NCI-H460 (cell line): ENCODE measurements at regions not wholly inside any gene's neighbourhood (a gene's known extent, or its start where the extent isn't known, plus 50 kb on each side); places are given as distances from the start of the nearest gene placed in this dataset.

Experiments used
- DNase-seq: peaks from one replicate; pipeline ENCODE4 v3.0.0-alpha.2; 2016; ENCODE audit warnings: low read depth; ENCODE audit errors: extremely low read depth

DNA sequence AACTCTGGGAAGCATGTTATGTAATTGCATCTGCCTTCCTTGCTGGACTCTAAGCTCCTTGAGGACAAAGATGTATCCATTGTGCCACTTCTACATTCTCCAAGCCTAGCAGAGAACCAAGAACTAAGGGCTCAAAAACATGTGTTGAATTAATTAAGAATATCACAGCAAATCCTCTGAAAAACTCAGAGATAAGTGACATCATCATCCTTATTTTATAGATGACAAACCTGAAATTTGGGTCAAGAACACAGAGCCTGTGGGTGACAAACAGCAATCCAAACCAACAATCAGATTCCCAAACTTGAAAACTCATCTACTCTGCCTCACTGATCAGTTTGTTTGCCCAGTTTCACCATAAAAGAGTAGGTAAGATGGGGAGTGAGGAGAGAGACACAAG lies 503.6 kb upstream of the LRRN3 start:
- no peak for DNase-seq

DNA sequence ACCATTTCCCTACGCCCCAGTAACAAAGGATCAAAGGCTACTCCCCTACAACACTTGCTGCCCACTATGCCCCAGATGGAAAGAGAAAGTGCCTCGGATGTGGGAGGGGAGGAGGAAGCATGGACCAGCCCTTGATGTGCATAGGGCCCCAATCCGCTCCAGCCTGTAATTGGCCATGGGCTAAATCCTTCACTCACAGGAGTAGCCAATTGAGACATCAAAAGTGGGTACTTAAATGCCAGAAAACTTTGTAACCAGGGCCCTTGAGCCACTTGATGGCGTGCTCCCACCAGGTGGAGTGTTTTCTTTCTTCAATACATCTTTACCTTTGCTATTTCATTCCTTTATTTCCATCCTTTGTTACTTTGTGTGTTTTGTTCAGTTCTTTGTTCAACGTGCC lies 500.5 kb upstream of the LRRN3 start:
- no peak for DNase-seq

DNA sequence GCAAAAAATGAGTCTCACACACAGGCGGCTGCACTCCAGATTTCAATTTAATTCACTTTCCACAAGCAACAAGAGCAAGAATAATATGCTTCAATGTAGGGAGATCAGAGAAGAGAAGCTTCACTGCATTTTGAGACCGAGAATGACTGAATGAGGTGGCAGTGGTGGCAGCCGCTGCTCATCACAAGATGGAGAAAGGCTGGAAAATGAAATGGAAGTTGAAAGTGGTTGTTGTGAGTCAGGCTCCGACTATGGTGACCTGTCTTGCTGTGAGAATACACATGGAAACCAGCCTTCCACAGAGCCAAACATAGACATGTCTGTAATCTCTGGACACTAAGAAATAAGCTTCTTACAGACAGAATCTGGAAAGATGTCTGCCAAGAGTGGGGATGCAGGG lies 499.6 kb upstream of the LRRN3 start:
- DNase-seq, result no peak

DNA sequence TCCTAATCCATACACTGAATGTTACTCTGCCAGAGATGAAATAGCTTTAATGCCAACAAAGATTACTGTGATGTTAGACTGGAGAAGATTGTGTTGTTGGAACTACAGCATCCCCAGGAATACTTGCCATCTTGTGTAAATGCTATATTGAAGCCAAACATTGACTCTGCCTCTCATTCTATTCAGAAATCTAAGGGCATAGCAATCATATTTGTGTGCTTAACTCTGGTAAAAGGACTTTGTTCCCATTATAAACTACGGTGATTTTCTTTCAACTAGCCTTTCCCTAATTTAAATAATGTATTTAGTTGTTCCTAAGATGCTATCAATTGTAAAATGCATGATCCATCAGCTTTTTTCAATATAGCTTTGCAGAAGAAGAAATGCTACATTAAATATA lies 498.4 kb upstream of the LRRN3 start:
- no peak for DNase-seq

DNA sequence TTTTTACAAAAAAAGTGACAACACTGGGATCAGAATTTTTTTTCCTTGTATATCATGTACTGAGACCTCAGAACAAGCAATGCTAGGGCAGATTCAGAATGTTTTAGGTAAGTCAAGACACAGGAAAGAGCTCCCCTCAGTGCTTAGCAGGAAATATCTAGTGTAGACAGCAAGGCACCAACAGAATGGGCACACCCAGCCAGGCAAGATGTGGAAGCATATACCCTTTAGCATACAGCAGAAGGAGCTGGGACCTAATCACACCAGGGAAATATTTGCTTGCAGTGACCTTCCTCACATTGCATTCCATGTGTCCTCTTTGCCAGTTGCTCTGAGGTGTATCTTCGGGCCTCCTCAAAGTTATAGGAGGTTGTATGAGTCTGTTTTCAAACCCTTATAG lies 497.6 kb upstream of the LRRN3 start:
- DNase-seq, result no peak

DNA sequence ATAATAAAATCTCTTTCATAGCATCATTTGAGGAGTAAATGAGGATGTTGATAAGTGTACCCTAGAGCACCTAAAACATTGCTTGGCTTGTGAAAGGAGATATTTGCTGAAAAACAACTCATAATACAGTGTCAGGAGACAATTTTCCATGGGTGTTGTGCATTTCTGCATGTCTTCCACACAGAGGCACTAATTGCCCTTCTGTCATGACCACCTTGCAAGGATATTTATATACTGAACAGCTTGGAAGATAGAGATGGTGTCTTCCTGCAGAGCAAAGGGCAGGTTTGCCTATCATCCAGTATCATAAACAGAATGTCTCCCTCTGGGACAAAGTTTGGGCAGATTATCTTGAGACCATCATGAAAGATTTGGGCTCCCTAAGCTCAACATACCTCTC lies 495.2 kb upstream of the LRRN3 start:
- DNase-seq, result no peak

DNA sequence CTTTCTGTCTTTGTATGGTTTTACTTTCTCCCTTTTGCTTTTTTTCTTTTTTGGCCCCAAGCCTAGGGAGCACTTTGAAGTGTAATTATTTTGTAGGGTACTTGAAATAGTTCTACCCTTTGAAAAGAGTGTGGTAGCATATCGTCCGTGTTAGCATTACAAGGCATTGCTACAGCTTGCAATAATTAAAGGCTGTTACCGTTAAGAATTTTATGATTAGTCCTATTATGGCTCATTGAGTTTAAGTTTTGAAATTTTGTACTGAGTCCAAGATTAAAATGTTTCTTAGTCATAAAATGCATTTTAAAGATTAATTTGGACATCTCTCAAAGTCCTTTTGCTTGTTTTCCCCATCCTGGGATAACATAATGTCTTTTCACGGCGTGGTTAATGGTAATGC lies 490.0 kb upstream of the LRRN3 start:
- DNase-seq, result no peak

DNA sequence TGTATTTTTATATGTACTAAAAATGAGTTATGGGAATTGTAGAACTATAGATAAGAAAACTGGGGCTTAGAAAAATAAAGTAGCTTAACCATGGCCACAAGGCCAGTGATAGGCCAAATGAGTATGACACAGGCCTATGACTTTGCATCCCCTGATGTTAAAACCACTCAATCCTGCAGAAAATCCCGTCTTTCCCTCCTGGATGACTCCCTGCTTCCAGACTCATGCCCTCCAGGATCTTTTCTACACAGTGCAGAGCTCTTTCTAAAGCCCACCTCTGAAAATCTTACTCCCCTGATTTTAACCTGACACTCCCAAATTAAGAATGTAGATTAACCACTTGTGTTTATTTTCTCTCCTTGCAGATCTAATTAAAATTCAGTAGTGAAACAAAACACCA lies 489.2 kb upstream of the LRRN3 start:
- DNase-seq, result no peak

DNA sequence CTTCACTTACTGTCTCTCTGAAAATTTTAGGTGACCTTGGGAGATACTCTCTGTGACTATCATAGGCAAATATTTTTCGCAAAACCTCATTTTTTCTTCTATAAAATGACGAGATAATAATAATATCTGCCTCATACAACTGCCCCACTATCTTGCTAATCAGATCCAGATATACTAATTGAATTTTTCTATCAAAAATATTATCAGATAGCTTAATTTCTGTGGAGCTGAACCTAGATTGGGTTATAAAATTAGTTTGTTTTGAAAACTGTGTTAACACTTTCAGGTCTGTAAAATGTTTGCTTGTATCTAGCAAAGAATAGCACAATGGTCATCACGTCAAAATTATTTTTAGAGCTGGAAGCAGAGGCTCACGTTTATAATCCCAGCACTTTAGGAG lies 486.7 kb upstream of the LRRN3 start:
- DNase-seq, result no peak

DNA sequence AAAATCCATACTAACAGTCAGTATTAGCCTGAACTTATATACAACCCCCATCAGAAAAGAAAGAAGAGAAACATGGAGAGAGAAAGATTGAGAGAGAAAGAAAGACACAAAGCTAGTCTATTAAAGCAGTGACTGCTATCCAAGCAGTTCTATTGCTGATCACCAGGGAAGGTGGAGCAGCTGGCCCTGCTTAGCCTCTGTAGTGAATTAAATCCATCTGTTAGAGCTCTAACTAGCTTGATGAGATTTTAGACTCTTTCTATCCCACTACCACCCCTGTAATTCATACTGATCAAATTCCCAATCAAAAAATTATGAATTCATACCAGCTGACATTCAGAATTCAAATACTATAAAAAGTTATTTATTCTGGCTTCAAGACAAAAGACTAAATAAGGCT lies 486.0 kb upstream of the LRRN3 start:
- no peak for DNase-seq

DNA sequence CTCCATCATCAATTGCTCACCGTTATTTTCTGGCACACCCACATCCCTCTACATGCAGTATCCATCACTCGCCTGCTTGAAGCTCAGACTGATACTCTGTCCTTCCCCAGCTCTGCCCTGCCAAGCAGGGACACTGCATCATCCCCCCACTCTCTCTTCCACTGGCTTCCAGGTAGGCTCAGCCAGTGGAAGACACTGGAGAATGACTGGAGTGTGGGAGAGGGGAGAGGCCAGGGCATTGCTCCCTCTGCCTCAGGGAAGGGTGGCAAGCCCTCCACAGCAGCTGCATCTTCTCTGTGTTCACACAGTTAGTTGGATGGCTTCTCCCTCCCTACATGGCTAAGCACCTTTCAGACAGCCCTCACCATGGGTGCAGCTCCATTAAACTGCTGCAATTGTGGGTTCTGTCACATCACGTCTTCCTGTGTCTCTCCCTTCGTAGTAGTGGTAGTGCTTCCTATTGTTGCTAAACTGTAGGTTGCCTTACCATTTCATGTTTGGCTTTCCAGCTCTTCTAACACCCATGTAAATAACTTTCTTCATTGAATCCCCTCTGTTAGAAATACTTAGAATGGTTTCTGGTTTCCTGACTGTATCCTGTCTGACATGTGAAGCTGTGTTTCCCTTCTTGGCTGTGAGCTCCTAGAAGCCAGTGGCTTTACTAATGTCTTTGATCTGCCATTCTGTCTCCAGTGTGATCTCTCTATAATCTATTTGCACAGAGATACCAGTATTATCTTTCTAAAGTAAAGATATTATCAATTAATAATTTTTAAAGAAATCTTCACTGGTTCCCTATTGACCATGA lies 483.7 kb upstream of the LRRN3 start:
- no peak for DNase-seq

DNA sequence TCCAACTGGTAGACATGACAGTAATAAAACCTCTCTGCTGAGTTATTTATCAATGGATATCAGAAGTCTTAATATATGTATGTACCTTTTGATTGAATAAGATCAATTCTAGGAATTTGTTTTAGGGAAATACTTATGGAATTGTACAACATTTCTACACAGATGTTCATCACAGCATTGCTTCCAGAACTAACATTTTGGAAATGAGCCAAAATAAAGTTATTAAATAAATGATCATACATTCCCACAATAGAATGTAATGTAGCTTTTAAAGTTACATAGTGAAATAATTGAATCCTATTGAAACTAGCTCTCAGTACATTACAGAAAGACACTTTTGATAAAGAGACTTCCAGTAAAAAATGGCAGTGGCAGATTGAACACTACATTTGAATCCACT lies 481.6 kb upstream of the LRRN3 start:
- DNase-seq, result no peak

DNA sequence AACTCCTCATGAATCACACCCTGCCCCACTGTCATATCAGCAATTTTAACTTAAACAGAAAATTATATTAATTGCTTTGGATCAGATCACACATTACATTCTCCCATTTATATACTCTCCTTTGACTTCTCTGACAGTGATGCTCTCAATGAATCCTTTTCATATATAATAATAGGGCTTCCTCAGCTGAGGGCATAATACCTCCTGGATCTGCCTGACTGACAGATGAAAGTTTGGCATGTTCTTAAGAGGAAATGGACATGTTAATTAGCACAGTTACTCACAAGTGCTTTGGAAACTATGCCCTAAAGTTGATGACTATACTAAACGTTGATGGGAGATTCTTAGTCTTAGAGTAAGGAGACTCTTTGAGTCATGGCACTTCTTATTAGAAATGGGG lies 478.2 kb upstream of the LRRN3 start:
- DNase-seq, result no peak
